Activated CD4-positive, alpha-beta T cell treated with anti-CD3 and anti-CD28 coated beads for 36 hours (primary cell): ENCODE measurements at regions not wholly inside any gene's neighbourhood (a gene's known extent, or its start where the extent isn't known, plus 50 kb on each side); places are given as distances from the start of the nearest gene placed in this dataset.

Experiments used
- ATAC-seq: fragments of 200-7000 bp; cut with Tn5 transposase; one replicate; pipeline ENCODE4 v1.10.0; 2021; ENCODE audit warnings: mild to moderate bottlenecking, moderate library complexity
- CTCF ChIA-PET: fragments of 350-600 bp; sonication (Branson Sonifier 250); formaldehyde crosslinking; loops from one replicate; lab custom pipeline; 2021; ENCODE audit warnings: antibody characterized with exemption; lab: Charles Lee
- POLR2A ChIA-PET: fragments of 350-600 bp; sonication (Branson Sonifier 250); formaldehyde crosslinking; loops from one replicate; lab custom pipeline; 2021; ENCODE audit warnings: antibody characterized with exemption, inconsistent platforms; lab: Charles Lee
- DNase-seq: peaks from one replicate; pipeline ENCODE4 v3.0.0-alpha.2; 2020
- H3K27ac Mint-ChIP-seq: one replicate; pipeline ENCODE4 v1.8.0; 2021; ENCODE audit warnings: mixed read lengths
- H3K27me3 Mint-ChIP-seq: one replicate; pipeline ENCODE4 v1.8.0; 2021; ENCODE audit warnings: mixed read lengths
- H3K36me3 Mint-ChIP-seq: one replicate; pipeline ENCODE4 v1.8.0; 2021; ENCODE audit warnings: low read depth, mixed read lengths
- H3K4me1 Mint-ChIP-seq: one replicate; pipeline ENCODE4 v1.8.0; 2021; ENCODE audit warnings: mixed read lengths
- H3K4me3 Mint-ChIP-seq: one replicate; pipeline ENCODE4 v1.8.0; 2021; ENCODE audit warnings: mild to moderate bottlenecking, moderate library complexity, mixed read lengths
- H3K9me3 Mint-ChIP-seq: one replicate; pipeline ENCODE4 v1.8.0; 2021; ENCODE audit warnings: low read depth, mixed read lengths
- intact Hi-C, 2 experiments: fragments of 100-400 bp; cut with DNase I in 1 of 2; cut with micrococcal nuclease in 1 of 2; formaldehyde crosslinking; loops; one replicate each; pipeline versions ENCODE4 v1.14.2 to v1.15.1; 2022 to 2024; cut with DNase I, micrococcal nuclease

DNA sequence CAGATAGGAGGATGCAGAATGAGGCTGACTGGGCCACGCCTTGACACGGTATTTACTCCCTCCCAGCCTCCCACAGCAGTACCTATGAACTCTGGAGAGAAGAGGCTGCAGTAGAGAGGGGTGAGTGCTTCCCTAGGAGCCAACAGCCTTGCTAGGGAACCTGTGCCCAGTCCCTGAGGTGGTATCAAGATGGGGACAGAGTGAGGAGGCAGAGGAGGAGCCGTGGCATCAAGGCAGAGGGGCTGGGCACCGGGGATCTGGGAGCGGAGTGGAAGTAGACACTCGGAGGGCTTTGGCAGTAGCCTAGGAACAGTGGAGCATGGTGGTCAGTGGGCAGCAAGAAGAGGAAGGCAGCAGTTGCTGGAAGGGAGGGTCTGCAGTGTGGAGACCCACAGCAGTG lies 68.7 kb upstream of the CHST15 start:
- ChIA-PET POLR2A (no interaction called here), CTCF (no interaction called here)
- no peak for DNase-seq
- no peak overlapping the region for H3K4me3 Mint-ChIP-seq
- H3K4me1 Mint-ChIP-seq: no peaks in the 10 kb centered on the region
- intact Hi-C loops: no loop called here
- H3K27ac Mint-ChIP-seq: no peak overlapping the region
- no peaks in the 10 kb centered on the region for H3K36me3 Mint-ChIP-seq
- H3K27me3 Mint-ChIP-seq: peaks cover 11% of the 10 kb centered on the region
- ATAC-seq: no peak
- no peaks in the 10 kb centered on the region for H3K9me3 Mint-ChIP-seq

DNA sequence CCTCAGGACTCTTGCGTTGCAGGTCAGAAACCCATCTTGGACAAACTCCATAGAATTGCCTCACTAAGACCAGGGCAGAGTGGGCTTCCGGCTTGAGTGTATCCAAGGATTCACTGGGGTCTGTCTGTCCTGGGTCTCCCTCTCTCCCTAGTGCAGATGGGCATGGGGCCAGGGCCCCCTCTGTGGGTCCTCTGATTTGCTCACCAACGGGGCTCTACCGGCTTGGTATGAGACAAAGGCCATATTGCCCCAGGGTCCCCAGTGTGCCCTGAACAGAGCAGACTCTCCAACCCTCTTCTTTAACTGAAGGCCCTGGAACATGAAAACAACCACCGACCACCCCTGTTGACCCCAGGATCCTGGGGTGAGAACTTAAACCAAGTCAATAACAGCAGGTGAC lies 68.2 kb upstream of the CHST15 start:
- H3K9me3 Mint-ChIP-seq: no peaks in the 10 kb centered on the region
- ChIA-PET POLR2A (no interaction called here), CTCF (no interaction called here)
- H3K36me3 Mint-ChIP-seq: no peaks in the 10 kb centered on the region
- H3K4me1 Mint-ChIP-seq: no peaks in the 10 kb centered on the region
- peaks cover 11% of the 10 kb centered on the region for H3K27me3 Mint-ChIP-seq
- no peak for ATAC-seq
- DNase-seq: no peak
- H3K4me3 Mint-ChIP-seq: no peak overlapping the region
- intact Hi-C loops: no loop called here
- H3K27ac Mint-ChIP-seq: no peak overlapping the region

DNA sequence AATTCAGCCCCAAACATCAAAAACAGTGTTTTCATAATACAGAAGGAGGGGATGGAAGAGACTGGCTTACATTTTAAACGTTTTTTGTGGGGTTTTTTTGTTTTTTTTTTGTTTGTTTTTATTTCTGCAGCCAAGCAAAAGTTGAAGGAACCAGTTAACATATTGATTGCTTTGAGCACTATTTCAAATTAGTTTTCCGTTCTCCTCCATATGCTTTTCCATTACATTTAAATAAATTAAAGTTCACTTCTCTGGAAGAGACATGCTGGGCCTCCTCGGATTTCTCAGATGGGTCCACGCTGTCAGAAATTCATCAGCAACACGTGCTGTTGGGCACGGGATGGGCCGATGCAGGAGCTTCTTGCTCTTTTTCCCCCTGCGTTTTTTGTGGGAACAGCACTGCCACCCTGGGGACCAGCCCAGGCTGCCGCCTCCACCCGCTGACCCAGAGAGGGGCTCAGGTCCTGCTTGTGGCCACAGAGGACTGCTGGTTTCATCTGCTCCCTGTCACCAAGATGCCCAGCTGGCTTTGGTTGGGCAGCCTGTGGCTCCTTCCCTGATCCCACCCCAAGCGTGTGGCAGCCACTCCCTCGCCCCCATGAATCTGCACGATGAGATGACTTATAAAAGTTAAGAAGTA lies 67.7 kb upstream of the CHST15 start:
- intact Hi-C loops: no loop called here
- no peak overlapping the region for H3K27ac Mint-ChIP-seq
- ChIA-PET POLR2A (no interaction called here), CTCF (no interaction called here)
- ATAC-seq: no peak
- no peaks in the 10 kb centered on the region for H3K4me1 Mint-ChIP-seq
- no peaks in the 10 kb centered on the region for H3K36me3 Mint-ChIP-seq
- no peaks in the 10 kb centered on the region for H3K9me3 Mint-ChIP-seq
- peaks cover 11% of the 10 kb centered on the region for H3K27me3 Mint-ChIP-seq
- no peak overlapping the region for H3K4me3 Mint-ChIP-seq
- DNase-seq: no peak

- no peaks in the 10 kb centered on the region for H3K9me3 Mint-ChIP-seq
- ChIA-PET POLR2A (no interaction called here), CTCF (no interaction called here)
- no peaks in the 10 kb centered on the region for H3K36me3 Mint-ChIP-seq
- ATAC-seq: no peak
- no peak overlapping the region for H3K4me3 Mint-ChIP-seq
- peaks cover 11% of the 10 kb centered on the region for H3K27me3 Mint-ChIP-seq
- no peaks in the 10 kb centered on the region for H3K4me1 Mint-ChIP-seq
- no peak for DNase-seq
- intact Hi-C loops: no loop called here
- H3K27ac Mint-ChIP-seq: no peak overlapping the region
Measured at GRCh38 chr10:124160176-124160575, 66.8 kb upstream of the CHST15 start.

DNA sequence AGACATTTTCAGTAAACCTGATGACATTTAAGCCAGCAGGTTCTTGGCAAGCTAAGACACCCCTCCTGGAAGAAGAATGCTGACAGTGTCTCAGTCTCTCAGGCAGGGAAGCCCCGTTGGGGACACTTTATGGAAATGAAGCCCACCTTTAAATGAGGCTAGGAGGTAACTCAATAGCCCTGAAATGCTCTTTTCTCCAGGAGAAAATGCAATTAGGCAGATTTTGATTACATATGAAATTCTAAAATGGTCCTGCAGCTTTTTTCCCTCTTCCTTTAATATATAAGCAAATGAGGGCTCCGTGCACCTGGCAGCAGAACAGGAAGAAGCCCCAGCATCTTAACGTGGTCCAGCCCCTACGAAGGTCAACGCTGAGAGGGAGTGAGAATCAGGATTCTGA lies 65.8 kb upstream of the CHST15 start:
- CTCF ChIA-PET: no interaction called here
- intact Hi-C loops: no loop called here
- POLR2A ChIA-PET: no interaction called here
- no peak overlapping the region for H3K4me3 Mint-ChIP-seq
- peaks cover 11% of the 10 kb centered on the region for H3K27me3 Mint-ChIP-seq
- ATAC-seq (no peak), DNase-seq (no peak)
- no peak overlapping the region for H3K27ac Mint-ChIP-seq
- H3K9me3 Mint-ChIP-seq: no peaks in the 10 kb centered on the region
- H3K36me3 Mint-ChIP-seq: no peaks in the 10 kb centered on the region
- no peaks in the 10 kb centered on the region for H3K4me1 Mint-ChIP-seq

- Mint-ChIP-seq H3K27me3 (peaks cover 11% of the 10 kb centered on the region), H3K36me3 (no peaks in the 10 kb centered on the region), H3K27ac (no peak overlapping the region), H3K9me3 (no peaks in the 10 kb centered on the region), H3K4me1 (no peaks in the 10 kb centered on the region), H3K4me3 (no peak overlapping the region)
- DNase-seq (no peak), ATAC-seq (no peak)
- ChIA-PET CTCF (no interaction called here), POLR2A (no interaction called here)
- intact Hi-C loops: no loop called here
Measured at GRCh38 chr10:124158592-124158991, 65.2 kb upstream of the CHST15 start.

DNA sequence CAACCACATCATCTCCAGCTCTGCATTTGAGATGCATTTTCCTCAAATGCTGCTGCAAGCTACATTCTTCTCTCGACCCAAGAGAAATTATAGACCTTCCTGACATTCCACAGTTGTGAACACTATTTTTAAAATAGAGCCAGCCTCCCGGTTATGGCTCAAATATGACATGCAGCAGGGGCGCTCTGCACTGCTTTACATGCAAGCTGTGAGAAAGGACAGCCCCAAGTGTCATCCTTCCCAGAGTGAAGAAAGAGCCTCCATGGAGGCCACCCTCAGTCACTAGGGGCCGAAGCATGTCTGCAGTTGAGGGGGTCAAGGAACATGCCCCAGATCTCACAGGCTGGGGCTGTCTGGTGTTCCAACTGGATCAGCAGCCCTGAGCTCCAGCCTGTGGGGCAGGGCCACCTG lies 63.9 kb upstream of the CHST15 start:
- POLR2A ChIA-PET: no interaction called here
- no peak overlapping the region for H3K27ac Mint-ChIP-seq
- no peak for ATAC-seq
- no peak for DNase-seq
- H3K4me3 Mint-ChIP-seq: no peak overlapping the region
- intact Hi-C loops: no loop called here
- peaks cover 8% of the 10 kb centered on the region for H3K27me3 Mint-ChIP-seq
- H3K9me3 Mint-ChIP-seq: no peaks in the 10 kb centered on the region
- H3K36me3 Mint-ChIP-seq: no peaks in the 10 kb centered on the region
- CTCF ChIA-PET: no interaction called here
- H3K4me1 Mint-ChIP-seq: no peaks in the 10 kb centered on the region

- CTCF ChIA-PET: interaction anchor here (0.8 kb wide), 1 partner anchor 162 kb away, joined by 3 read pairs; no protein-coding TSS in a partner anchor
- H3K27me3 Mint-ChIP-seq: peaks cover 7% of the 10 kb centered on the region
- DNase-seq: no peak
- H3K36me3 Mint-ChIP-seq: no peaks in the 10 kb centered on the region
- intact Hi-C loops: no loop called here
- ATAC-seq: no peak
- no peaks in the 10 kb centered on the region for H3K9me3 Mint-ChIP-seq
- no peak overlapping the region for H3K27ac Mint-ChIP-seq
- no peak overlapping the region for H3K4me3 Mint-ChIP-seq
- POLR2A ChIA-PET: no interaction called here
- no peaks in the 10 kb centered on the region for H3K4me1 Mint-ChIP-seq
Measured at GRCh38 chr10:124156524-124157260, 63.3 kb upstream of the CHST15 start.

DNA sequence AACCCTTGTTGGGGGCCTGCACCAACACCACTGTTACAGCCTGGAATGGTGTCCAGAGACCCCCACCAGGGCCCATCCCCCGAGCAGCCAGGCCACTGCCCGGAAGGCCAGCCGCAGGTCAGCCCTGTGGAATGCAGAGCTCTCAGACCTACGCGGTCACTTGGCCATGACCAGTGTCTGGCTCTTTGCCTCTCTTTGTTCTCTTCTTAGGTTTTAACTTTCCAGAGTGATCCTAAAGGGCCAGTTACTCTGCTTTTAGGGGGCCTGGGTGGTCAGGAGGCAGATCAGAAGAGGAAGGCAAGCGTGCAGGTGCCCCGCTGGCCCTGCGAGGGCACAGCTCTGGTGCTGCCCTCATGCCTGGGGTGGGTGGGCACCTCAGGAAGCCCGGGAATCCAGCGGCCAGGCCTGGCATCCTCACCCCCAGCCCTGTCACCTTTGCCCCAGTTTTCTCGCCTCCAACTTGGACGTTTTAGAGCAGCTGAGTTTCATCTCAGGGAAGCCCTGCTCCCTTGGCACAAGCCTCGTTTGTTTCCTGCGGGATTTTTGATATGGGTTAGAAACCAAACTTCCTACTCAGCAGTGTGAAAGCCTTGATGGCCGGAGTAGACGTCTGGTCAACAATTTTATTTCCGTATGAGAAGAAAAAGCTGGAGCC lies 62.5 kb upstream of the CHST15 start:
- CTCF ChIA-PET: interaction anchor here (0.8 kb wide), 1 partner anchor 161 kb away, joined by 3 read pairs; no protein-coding TSS in a partner anchor
- Mint-ChIP-seq H3K9me3 (no peaks in the 10 kb centered on the region), H3K27ac (no peak overlapping the region), H3K36me3 (no peaks in the 10 kb centered on the region), H3K27me3 (peaks cover 13% of the 10 kb centered on the region), H3K4me3 (no peak overlapping the region), H3K4me1 (no peaks in the 10 kb centered on the region)
- ATAC-seq (no peak), DNase-seq (no peak)
- POLR2A ChIA-PET: no interaction called here
- intact Hi-C loops: no loop called here

- ChIA-PET CTCF (no interaction called here), POLR2A (no interaction called here)
- intact Hi-C loops: loop anchor here in 1 of 2 experiments (1.0 to 5.0 kb wide), 3 partner anchors 28 to 156 kb away; no protein-coding TSS in a partner anchor
Measured at GRCh38 chr10:124153023-124153826, 59.8 kb upstream of the CHST15 start.

More at GRCh38 chr10:124153023-124153826, 59.8 kb upstream of the CHST15 start:
- H3K36me3 Mint-ChIP-seq: no peaks in the 10 kb centered on the region
- H3K27me3 Mint-ChIP-seq: peaks cover 11% of the 10 kb centered on the region
- H3K4me1 Mint-ChIP-seq: no peaks in the 10 kb centered on the region
- no peak overlapping the region for H3K27ac Mint-ChIP-seq
- ATAC-seq: peak; percentile 85
- DNase-seq: peak; percentile 72
- H3K4me3 Mint-ChIP-seq: peak overlapping the region; percentile 0
- no peaks in the 10 kb centered on the region for H3K9me3 Mint-ChIP-seq
